ENCODE measurements at regions not wholly inside any gene's neighbourhood (a gene's known extent, or its start where the extent isn't known, plus 50 kb on each side); places are given as distances from the start of the nearest gene placed in this dataset.

DNA sequence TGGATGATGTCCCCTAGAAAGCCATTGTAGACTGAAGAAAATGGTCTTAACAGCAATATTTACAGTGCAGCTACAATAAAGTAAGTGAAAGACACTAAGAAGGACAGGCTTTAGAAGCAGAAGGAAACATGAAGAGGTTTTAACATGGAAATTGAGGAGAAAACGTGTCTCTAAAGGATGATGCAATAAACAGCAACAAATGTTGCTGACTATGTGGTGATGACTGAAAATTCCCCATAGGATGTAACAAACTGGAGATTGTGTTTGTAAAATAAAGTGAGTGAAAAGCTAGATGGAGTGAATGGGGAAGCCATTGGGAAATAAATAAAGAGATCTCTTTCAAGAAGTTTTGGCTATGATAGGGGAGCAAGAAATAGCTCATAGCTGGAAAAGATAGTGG, 186.7 kb upstream of the IPO5 start:
- no peak overlapping the region for H3K4me2 ChIP-seq (ENCODE audit: insufficient read depth, low read length)
- no peak overlapping the region for H2AFZ ChIP-seq (ENCODE audit: low read depth, low read length)
- no peak overlapping the region for H3K9ac ChIP-seq (ENCODE audit: insufficient read depth in 1 of 2, low read depth in 2 of 2, low read length in 2 of 2)
- in situ Hi-C loops (cut with MboI) (no loop called here), intact Hi-C loops (cut with micrococcal nuclease) (no loop called here)
- DNase-seq (ENCODE audit: extremely low read depth in 1 of 4, low spot score in 3 of 4), result no peak
- WGBS (ENCODE audit: insufficient coverage, low coverage, missing lambda C conversion rate), result 0% methylated on average over 1 of the region's 1 CpG
- CTCF ChIA-PET (ENCODE audit: low intra/inter-chr PET ratio), result no interaction called here
- no peak for ATAC-seq
- H3K79me2 ChIP-seq (ENCODE audit: control insufficient read depth, insufficient read depth, low read length), result no peaks in the 10 kb centered on the region
- no peak overlapping the region for H3K4me3 ChIP-seq
- no peaks in the 10 kb centered on the region for H3K9me1 ChIP-seq (ENCODE audit: control insufficient read depth, insufficient read depth, low read length)
- no peaks in the 10 kb centered on the region for H3K27me3 ChIP-seq (ENCODE audit: control insufficient read depth in 2 of 2, insufficient read depth in 2 of 2, low read length in 2 of 2)
- H3K4me1 ChIP-seq (replicated peaks in 1 of 2; ENCODE audit: control insufficient read depth in 2 of 2, insufficient read depth in 2 of 2, low read length in 2 of 2), result no peaks in the 10 kb centered on the region
- H3K27ac ChIP-seq (ENCODE audit: extremely low read depth, low read depth, low read length), result no peak overlapping the region
- H3K9me3 ChIP-seq (replicated peaks; ENCODE audit: control insufficient read depth, insufficient read depth, low read depth, low read length), result no peaks in the 10 kb centered on the region
- POLR2A ChIA-PET, result no interaction called here
- H4K20me1 ChIP-seq (replicated peaks; ENCODE audit: control insufficient read depth, insufficient read depth, low read length), result no peaks in the 10 kb centered on the region
- no peaks in the 10 kb centered on the region for H3K36me3 ChIP-seq (ENCODE audit: control insufficient read depth, insufficient read depth, low read length)
- no TSS peak for BruUV-seq (replicated peaks)
- FAIRE-seq, result no peak
- no peak for TF ChIP-seq SIN3A (IDR thresholded peaks at IDR 0.05; ENCODE audit: borderline replicate concordance in 2 of 2, control insufficient read depth in 1 of 2, low read depth in 2 of 2, low read length in 2 of 2)
- no peak for TF ChIP-seq TBP (optimal IDR thresholded peaks at IDR 0.05; ENCODE audit: low read depth, low read length)
- no peak for TF ChIP-seq NR3C1 (CRISPR knock-in tag; IDR thresholded peaks at IDR 0.05)
- TF ChIP-seq ZNF512 (tag; IDR thresholded peaks at IDR 0.05), result no peak
- no peak for TF ChIP-seq RERE (CRISPR knock-in tag; IDR thresholded peaks at IDR 0.05; ENCODE audit: borderline replicate concordance)
- TF ChIP-seq ATF7 (IDR thresholded peaks at IDR 0.05), result peak; percentile 53; the same call in 1 of the 2 replicates
- no peak for TF ChIP-seq ZNF609 (CRISPR knock-in tag; IDR thresholded peaks at IDR 0.05; ENCODE audit: borderline replicate concordance)
- no peak for TF ChIP-seq KLF16 (IDR thresholded peaks at IDR 0.05)
- TF ChIP-seq ZNF347 (CRISPR knock-in tag; IDR thresholded peaks at IDR 0.05; ENCODE audit: low read depth), result no peak
- no peak for TF ChIP-seq E2F1 (CRISPR knock-in tag; IDR thresholded peaks at IDR 0.05)

All from K562 (cell line).